ENCODE measurements at regions not wholly inside any gene's neighbourhood (a gene's known extent, or its start where the extent isn't known, plus 50 kb on each side); places are given as distances from the start of the nearest gene placed in this dataset.
"Not testable (repeated sequence)": the region's sequence is repeated elsewhere in the genome, so short reads cannot be mapped to it uniquely, and the experiment has no call there.

DNA sequence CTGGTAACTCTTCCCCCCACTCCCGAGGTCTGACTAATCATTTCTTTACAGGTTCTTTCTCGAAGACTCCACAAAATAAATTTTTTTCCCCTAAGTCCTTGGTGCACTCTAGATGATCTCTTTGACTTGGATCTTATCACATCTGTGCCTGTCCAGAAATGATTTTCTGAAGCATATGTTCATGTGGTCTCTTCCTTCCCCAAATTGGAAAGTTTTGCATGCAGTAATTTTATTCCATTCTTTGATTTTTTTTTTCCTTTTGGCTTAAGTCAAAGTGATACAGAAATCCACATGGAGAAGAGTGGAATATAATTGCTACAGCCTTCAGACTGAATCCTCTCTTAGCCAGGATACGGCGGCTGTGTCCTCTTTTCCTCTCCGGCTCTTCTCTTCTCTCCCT is 213.3 kb downstream of the BMP4 start:
- DNase-seq (ENCODE audit: low spot score), result no peak

DNA sequence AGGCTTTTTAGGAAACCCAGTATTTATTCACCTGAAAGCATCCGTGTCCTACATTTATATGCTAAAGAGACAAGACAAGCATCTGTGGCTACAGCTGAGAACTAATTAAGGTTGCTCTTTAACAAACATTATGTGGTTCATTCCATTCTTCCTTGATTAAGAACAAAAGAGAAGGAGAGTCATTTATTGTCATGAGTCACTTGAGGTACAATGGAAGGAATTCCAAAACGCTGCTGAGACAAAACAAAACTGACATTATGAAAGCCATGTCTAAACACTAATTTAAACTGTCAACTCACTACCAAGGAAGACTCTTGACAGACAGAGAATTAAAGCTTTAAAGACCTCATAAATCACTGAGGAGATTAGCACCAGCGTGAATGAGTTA is 214.4 kb downstream of the BMP4 start:
- DNase-seq (ENCODE audit: low spot score), result no peak

GRCh38 chr14:53741479-53742232 is 215.0 kb downstream of the BMP4 start:
- no peak for DNase-seq (ENCODE audit: low spot score)

- DNase-seq (ENCODE audit: low spot score), result no peak
Observed at GRCh38 chr14:53740570-53740969, 216.1 kb downstream of the BMP4 start.

DNA sequence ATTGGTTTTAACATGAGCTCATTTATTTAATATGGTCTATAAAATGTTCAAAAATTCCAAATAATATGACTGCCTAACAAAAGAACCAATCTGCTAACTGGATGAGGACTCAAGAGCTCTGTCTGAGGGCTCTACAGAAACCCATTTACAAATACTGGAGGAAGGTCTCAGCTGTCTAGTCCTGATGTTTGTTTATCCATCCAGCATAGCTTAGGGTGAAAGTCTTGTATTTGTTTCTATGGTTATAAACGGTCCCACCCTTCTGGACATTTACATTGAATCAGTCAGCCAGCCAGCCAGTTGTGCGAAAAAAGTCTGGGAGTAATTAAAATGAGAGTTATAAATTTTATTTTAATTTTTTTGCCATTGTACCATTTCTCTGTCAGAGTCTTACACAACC is 220.7 kb downstream of the BMP4 start:
- DNase-seq (ENCODE audit: low spot score), result no peak

- no peak for DNase-seq (ENCODE audit: low spot score)
Observed at GRCh38 chr14:53723221-53723620, 233.4 kb downstream of the BMP4 start.

DNA sequence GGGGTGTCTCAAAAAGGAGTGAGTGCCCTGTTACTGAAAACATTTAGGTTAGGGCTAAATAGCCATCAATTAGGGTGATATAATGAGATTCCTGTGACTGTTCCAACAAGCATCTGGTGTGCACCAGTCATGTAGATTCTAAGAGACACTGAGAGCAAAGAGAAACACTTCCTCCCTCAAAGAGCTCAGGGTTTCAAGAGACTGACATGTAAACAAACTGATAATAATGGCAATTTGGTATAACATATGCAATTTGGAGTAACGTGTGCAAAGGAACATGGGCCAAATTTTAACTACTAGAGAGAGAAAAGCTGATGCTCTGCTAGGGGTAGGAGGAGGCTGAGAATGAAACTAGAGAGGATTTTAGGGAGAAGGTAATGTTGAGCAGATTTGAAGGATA is 237.1 kb downstream of the BMP4 start:
- DNase-seq (ENCODE audit: low spot score), result no peak

- DNase-seq (ENCODE audit: low spot score), result no peak
Observed at GRCh38 chr14:53716578-53716977, 240.0 kb downstream of the BMP4 start.

DNA sequence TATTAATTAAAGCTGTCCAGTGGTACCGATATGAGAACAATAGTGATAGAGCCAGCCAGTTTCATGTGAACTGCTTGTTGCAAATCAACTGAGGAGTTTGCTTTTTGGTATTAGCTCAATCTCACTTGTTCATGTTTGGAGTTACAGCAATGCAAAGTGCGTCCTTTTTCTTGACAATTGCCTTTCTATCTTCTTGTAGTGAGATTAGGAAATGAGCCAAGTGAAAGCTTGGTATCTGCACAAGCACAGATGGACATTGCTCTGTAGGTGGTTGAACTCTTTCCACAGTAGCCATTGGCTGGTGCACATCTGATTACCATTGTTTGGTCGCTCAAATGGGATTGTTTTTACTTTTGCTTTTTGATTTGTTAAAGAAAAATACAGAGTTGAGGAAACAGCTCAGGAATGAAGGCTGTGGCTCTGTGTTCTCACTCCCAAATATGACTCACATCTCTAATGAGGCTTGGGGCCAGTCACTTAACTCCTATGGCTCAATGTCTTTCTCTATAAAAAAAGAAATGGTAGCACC is 241.4 kb downstream of the BMP4 start:
- DNase-seq (ENCODE audit: low spot score), result peak; percentile 38

DNA sequence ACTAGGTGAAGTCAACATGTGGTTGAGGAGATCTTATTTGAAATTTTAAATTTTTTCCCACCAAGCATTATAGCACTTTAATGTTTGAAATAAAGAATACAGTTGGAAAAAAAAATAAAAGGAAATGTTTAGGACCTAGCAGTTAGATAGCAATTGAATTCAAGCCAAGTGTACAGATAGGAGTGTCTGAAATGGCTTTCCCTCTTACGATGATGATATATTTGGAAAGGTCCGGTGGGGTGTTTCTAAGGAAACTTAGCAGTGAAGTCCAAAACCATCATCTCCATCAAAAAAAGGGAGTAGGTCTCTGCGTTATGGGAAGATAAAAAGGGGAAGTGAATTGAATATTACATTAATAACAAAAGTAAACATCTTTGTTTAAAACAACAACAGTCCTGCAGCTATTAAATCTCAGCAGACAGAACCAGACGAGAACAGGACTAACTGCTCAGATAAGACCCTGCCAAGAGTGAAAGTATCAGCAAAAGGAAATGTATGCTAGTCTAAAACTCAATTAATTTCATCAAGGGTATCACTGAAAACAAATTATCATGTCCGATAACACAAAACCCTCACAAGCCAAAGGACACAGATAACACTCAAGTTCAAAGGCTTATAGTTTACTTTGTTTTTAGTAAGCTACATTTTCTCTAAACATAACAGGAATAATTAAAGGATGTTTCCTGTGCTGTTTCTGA is 242.0 kb downstream of the BMP4 start:
- DNase-seq (ENCODE audit: low spot score), result peak; percentile 13

DNA sequence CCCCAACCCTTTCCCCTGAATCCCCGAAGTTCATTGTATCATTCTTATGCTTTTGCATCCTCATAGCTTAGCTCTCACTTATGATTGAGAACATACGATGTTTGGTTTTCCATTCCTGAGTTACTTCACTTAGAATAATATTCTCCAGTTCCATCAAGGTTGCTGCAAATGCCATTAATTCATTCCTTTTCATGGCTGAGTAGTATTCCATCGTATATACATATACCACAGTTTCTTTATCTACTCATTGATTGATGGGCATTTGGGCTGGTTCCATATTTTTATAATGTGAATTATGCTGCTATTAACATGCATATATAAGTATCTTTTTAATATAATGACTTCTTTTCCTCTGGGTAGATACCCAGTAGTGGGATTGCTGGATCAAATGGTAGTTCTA is 243.7 kb downstream of the BMP4 start:
- not testable (repeated sequence) for DNase-seq (ENCODE audit: low spot score)

DNA sequence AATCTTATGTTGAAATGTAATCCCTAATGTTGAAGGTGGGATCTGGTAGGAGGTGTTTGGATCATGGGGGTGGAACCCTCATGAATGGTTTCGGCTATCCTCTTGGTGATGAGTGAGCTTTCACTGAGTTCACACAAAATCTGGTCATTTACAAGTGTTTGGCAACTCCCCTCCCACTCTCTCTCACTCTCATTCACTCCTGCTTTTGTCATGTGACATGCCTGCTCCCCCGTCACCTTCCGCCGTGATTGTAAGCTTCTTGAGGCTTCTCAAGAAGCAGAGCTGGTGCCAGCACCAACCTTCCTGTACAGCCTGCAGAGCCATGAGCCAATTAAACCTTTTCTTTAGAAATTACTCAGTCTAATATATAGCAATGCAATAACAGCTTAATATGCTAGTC is 245.4 kb downstream of the BMP4 start:
- DNase-seq (ENCODE audit: low spot score), result no peak

- DNase-seq (ENCODE audit: low spot score), result no peak
Observed at GRCh38 chr14:53710615-53711014, 246.0 kb downstream of the BMP4 start.

- DNase-seq (ENCODE audit: low spot score), result no peak
Observed at GRCh38 chr14:53709381-53709780, 247.2 kb downstream of the BMP4 start.

- DNase-seq (ENCODE audit: low spot score), result no peak
Observed at GRCh38 chr14:53703457-53703856, 253.2 kb downstream of the BMP4 start.

- DNase-seq (ENCODE audit: low spot score), result no peak
Observed at GRCh38 chr14:53701108-53701875, 255.3 kb downstream of the BMP4 start.

DNA sequence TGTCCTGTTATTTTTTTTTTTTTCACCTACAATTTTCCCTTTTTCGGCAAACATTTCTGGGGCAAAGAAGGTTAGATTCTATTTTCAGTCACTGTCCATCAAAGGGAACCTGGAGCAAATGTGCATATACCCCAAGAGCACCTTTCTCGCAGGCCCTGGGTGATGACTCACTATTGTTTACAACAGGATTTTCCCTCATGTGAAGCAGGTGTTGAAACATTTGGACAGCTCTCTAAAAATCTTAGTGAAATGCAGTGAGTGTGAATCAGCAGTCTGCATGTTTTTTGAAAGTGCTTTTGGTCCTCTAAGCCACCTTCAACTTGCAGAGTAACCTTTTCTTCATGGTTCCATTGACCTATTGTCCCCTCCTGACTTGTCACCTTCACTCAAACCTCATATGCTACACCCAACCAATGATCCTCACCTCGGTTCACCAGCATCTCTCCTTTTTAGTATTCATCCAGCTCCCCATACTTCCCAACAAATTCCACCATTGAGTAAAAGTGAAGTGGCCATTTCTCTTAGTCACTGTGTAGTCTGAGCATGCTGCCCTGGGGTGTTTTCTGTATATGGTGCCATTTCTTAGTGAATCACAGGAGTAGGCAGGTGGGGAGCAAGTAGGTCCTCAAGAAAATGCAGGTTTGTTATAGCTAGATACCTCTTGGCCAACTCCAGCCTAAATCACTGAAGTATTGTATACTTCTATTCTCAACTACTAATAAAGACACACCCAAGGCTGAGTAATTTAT is 260.2 kb downstream of the BMP4 start:
- DNase-seq (ENCODE audit: low spot score), result peak; percentile 20

DNA sequence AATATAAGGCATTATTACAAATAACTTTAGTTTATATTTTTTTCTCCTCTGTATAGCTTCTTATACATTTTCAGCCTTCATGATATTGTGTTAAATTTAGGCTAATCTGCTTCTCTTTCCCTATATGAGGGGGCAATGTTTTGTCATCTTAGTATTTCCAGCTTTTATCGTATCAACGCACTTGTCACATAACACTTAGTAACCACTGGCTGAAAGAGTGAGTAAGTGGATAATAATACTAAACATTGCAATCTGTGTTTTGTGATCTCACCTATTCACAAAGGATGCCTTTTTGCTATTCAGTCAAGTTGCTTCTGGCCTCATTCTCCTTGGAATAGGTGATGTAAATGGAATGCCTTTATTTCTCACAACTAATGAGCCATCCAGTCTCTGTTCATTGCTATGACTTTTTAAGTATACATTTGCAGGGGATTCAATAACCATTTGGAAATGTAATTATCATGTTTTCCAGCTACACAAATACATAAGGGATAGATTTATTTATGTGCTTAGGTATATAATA is 260.9 kb downstream of the BMP4 start:
- no peak for DNase-seq (ENCODE audit: low spot score)

DNA sequence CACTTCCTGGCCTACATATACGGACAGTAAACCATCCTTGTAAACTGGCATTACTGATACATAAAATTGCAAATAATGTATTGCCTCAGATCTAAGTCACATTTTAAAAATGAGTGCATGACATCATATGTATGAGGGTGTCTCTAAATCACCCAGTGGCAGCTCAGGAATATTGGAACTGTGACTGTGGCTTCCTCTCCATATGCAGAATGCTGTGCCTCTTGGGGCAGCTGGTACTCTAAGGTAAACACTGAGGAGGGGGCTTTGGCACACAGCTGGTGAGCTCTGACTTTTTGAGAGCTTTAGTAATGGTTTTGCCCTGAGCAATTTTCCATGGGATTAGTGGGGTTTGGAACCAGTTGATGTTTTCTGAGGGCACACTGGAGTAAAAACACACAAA is 263.7 kb downstream of the BMP4 start:
- no peak for DNase-seq (ENCODE audit: low spot score)

- DNase-seq (ENCODE audit: low spot score), result no peak
Observed at GRCh38 chr14:53692451-53692850, 264.2 kb downstream of the BMP4 start.

DNA sequence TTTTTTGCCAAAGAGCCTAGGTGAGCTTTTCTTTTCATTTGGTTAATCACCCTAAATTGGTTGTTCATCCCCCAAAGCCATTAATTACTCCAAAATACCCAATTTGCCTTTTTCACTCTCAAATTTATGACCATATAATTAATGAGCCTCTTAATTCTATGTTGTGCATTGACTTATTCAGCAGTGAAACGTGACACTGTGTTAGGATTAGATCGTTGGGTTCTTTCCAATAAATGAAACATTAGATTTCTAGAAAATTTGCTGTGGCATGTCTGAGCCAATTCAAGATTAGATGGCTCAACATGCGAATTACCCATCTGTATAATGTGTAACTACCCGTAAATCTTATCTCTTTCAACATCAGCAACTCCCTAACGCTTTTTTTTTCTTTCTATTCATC is 273.4 kb downstream of the BMP4 start:
- DNase-seq (ENCODE audit: low spot score), result no peak

Measured in HT-29 (cell line).